ENCODE measurements at regions not wholly inside any gene's neighbourhood (a gene's known extent, or its start where the extent isn't known, plus 50 kb on each side); places are given as distances from the start of the nearest gene placed in this dataset.

- H3K36me3 ChIP-seq = no peaks in the 10 kb centered on the region
- H3K4me1 ChIP-seq = no peaks in the 10 kb centered on the region
- no peak overlapping the region for H3K4me3 ChIP-seq
- no peak for DNase-seq
- H3K9me3 ChIP-seq = peaks cover 0 to 33% (median 31%) of the 10 kb centered on the region in 4 donors
- intact Hi-C loops (cut with DNase I; ENCODE audit: low total_unique reads) = no loop called here
- no peak for TF ChIP-seq EP300 (IDR thresholded peaks at IDR 0.05)
- TF ChIP-seq POLR2AphosphoS5 (IDR thresholded peaks at IDR 0.05) = no peak
- TF ChIP-seq, protein P1, sequence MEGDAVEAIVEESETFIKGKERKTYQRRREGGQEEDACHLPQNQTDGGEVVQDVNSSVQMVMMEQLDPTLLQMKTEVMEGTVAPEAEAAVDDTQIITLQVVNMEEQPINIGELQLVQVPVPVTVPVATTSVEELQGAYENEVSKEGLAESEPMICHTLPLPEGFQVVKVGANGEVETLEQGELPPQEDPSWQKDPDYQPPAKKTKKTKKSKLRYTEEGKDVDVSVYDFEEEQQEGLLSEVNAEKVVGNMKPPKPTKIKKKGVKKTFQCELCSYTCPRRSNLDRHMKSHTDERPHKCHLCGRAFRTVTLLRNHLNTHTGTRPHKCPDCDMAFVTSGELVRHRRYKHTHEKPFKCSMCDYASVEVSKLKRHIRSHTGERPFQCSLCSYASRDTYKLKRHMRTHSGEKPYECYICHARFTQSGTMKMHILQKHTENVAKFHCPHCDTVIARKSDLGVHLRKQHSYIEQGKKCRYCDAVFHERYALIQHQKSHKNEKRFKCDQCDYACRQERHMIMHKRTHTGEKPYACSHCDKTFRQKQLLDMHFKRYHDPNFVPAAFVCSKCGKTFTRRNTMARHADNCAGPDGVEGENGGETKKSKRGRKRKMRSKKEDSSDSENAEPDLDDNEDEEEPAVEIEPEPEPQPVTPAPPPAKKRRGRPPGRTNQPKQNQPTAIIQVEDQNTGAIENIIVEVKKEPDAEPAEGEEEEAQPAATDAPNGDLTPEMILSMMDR (IDR thresholded peaks at IDR 0.05) = no peak
- no peak for TF ChIP-seq POLR2A (IDR thresholded peaks at IDR 0.05)
- H3K27ac ChIP-seq = no peak overlapping the region
- H3K27me3 ChIP-seq = peaks cover 0 to 20% (median 4%) of the 10 kb centered on the region in 3 donors
- WGBS, 5 donors = 86 to 90% (median 89%) methylated on average over 21 to 22 of the region's 22 CpGs
Observed at GRCh38 chr14:101178184-101179072, 274.9 kb upstream of the RTL1 start.

DNA sequence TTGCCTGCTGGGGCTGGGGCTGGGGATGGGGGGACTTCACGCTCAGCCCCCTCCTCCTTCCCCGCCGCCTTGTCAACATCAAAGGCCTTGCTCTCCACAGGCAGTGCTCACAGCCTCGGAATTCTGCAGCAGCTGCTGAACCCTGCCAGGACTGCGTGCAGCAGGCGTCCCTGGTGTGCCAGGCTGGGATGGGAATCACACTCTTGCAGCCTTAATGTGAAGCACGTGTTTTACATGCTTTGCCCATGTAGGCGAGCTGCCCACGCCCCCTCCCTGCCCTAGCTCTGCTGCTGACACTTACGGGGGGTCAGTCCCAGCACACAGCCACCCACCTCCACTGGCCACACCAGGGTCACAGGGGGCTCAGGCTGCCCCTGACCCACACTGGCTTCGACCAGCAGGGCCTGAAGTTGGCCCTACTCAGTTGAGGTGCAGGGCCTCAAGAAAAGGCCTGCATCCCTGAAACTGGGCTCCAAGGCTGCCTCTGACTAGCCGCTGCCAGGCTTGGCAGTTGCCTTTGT lies 276.2 kb upstream of the RTL1 start:
- no peak overlapping the region for H3K4me3 ChIP-seq
- DNase-seq = no peak
- intact Hi-C loops (cut with DNase I; ENCODE audit: low total_unique reads) = no loop called here
- WGBS, 5 donors = 75 to 88% (median 83%) methylated on average over 7 to 12 of the region's 12 CpGs
- H3K9me3 ChIP-seq = peaks cover 0 to 32% (median 29%) of the 10 kb centered on the region in 4 donors
- TF ChIP-seq POLR2A (IDR thresholded peaks at IDR 0.05) (no peak), POLR2AphosphoS5 (IDR thresholded peaks at IDR 0.05) (no peak), EP300 (IDR thresholded peaks at IDR 0.05) (no peak)
- TF ChIP-seq, protein P1 (IDR thresholded peaks at IDR 0.05) = no peak
- no peak overlapping the region for H3K27ac ChIP-seq
- H3K4me1 ChIP-seq = no peaks in the 10 kb centered on the region
- H3K36me3 ChIP-seq = no peaks in the 10 kb centered on the region
- H3K27me3 ChIP-seq = peaks cover 0 to 28% (median 7%) of the 10 kb centered on the region in 3 donors

DNA sequence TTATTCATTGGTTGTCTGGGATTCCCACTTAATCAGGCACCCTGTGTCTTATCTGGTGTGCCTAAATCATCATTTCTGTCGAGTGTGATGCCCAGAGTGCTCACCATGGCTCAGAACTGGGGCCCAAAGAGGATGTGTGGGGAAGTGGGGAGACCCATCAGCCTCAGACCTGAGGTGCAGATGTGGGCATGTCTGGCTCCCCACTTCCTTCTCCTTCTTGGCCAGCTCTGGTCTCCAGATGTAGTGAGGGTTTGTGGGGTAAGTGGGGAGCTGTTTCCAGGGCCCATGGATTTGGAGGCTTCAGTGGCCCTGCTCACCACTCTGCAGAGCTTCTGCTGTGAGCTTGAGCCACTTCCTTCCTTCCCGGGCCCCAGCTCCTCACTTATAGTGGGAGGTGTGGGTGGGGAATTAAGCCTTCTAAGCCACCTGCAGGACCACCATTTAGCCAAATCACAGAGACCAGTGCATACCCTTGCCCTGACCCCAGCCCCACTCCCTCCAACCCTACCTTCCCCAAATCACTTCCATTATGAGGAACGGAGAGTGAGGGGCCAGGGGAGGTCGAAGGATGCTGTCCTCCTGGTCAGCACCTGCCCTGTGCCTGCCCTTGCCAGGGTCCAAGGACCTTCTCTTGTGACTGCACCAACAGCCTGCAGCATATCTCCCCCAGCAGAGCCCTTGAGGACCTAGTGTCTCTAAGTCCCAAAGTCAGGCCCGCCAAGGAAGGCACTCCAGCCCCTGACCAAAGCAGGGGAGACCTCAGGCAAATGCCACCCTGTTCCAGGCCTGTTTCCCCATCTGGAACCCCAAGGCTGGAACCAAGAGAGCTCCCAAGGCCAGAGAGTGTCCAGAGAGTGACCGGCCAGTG lies 278.2 kb upstream of the RTL1 start:
- Histone ChIP-seq H3K4me3 (no peak overlapping the region), H3K27ac (no peak overlapping the region), H3K4me1 (no peaks in the 10 kb centered on the region), H3K9me3 (peaks cover 0 to 32% (median 29%) of the 10 kb centered on the region in 4 donors), H3K36me3 (no peaks in the 10 kb centered on the region), H3K27me3 (peaks cover 0 to 39% (median 7%) of the 10 kb centered on the region in 3 donors)
- DNase-seq = peak in 1 of 2 donors; percentile 10
- WGBS, 5 donors = 55 to 73% (median 66%) methylated on average over 3 to 6 of the region's 6 CpGs
- TF ChIP-seq POLR2AphosphoS5 (IDR thresholded peaks at IDR 0.05) = no peak
- TF ChIP-seq, protein P1 (IDR thresholded peaks at IDR 0.05) = no peak
- no peak for TF ChIP-seq POLR2A (IDR thresholded peaks at IDR 0.05)
- intact Hi-C loops (cut with DNase I; ENCODE audit: low total_unique reads) = no loop called here

DNA sequence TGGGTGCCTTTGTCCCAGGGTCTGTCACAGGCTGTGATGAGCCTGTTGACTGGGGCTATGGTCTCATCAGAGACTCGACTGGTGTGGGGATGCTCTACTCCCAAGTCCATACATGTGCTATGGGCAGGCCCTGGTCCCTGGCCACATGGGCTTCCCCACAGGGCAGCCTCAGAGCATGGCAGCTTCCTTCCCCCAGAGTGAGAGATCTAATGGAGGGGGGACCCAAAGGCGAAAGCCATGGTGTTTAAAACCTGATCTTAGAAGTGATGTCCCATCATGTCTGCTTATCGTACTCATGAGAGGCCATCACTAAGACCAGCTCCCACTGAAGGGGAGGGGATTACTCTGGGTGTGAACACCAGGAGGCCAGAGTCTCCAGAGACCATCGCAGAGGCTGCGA lies 279.0 kb upstream of the RTL1 start:
- Histone ChIP-seq H3K4me3 (no peak overlapping the region), H3K4me1 (no peaks in the 10 kb centered on the region), H3K9me3 (peaks cover 0 to 32% (median 29%) of the 10 kb centered on the region in 4 donors), H3K27ac (no peak overlapping the region), H3K27me3 (peaks cover 0 to 39% (median 7%) of the 10 kb centered on the region in 3 donors), H3K36me3 (no peaks in the 10 kb centered on the region)
- peak in 1 of 2 donors; percentile 10 for DNase-seq
- intact Hi-C loops (cut with DNase I; ENCODE audit: low total_unique reads) = no loop called here
- WGBS, 5 donors = 70 to 85% (median 80%) methylated on average over 5 of the region's 5 CpGs
- no peak for TF ChIP-seq POLR2AphosphoS5 (IDR thresholded peaks at IDR 0.05)
- TF ChIP-seq, protein P1 (IDR thresholded peaks at IDR 0.05) = no peak
- TF ChIP-seq EP300 (IDR thresholded peaks at IDR 0.05) = no peak
- TF ChIP-seq POLR2A (IDR thresholded peaks at IDR 0.05) = no peak
